ENCODE measurements at regions not wholly inside any gene's neighbourhood (a gene's known extent, or its start where the extent isn't known, plus 50 kb on each side); places are given as distances from the start of the nearest gene placed in this dataset.

- Mint-ChIP-seq H3K36me3 (no peaks in the 10 kb centered on the region), H3K27ac (no peak overlapping the region), H3K27me3 (ENCODE audit: low read depth) (peaks cover 11% of the 10 kb centered on the region), H3K9me3 (peaks cover 7% of the 10 kb centered on the region), H3K4me1 (peaks cover 8% of the 10 kb centered on the region), H3K4me3 (no peak overlapping the region)
- no peak for DNase-seq (ENCODE audit: low spot score in 2 of 2, unreplicated experiment in 2 of 2)
- TF ChIP-seq CTCF (IDR thresholded peaks at IDR 0.05; ENCODE audit: unreplicated experiment): no peak
These were observed 59.5 kb upstream of the ITPRID2 start for GRCh38 chr2:181832015-181832414.

GRCh38 chr2:181836583-181836982 lies 54.9 kb upstream of the ITPRID2 start:
- no peak overlapping the region for H3K4me3 Mint-ChIP-seq
- no peaks in the 10 kb centered on the region for H3K36me3 Mint-ChIP-seq
- peaks cover 7% of the 10 kb centered on the region for H3K9me3 Mint-ChIP-seq
- no peak for DNase-seq (ENCODE audit: low spot score in 2 of 2, unreplicated experiment in 2 of 2)
- TF ChIP-seq CTCF (IDR thresholded peaks at IDR 0.05; ENCODE audit: unreplicated experiment): no peak
- H3K27ac Mint-ChIP-seq: no peak overlapping the region
- no peaks in the 10 kb centered on the region for H3K4me1 Mint-ChIP-seq
- H3K27me3 Mint-ChIP-seq (ENCODE audit: low read depth): peaks cover 4% of the 10 kb centered on the region

- TF ChIP-seq CTCF (IDR thresholded peaks at IDR 0.05; ENCODE audit: unreplicated experiment): no peak
- H3K36me3 Mint-ChIP-seq: no peaks in the 10 kb centered on the region
- H3K27ac Mint-ChIP-seq: no peak overlapping the region
- DNase-seq (ENCODE audit: low spot score in 2 of 2, unreplicated experiment in 2 of 2): no peak
- H3K4me3 Mint-ChIP-seq: no peak overlapping the region
- H3K27me3 Mint-ChIP-seq (ENCODE audit: low read depth): peaks cover 4% of the 10 kb centered on the region
- no peaks in the 10 kb centered on the region for H3K4me1 Mint-ChIP-seq
- peaks cover 7% of the 10 kb centered on the region for H3K9me3 Mint-ChIP-seq
These were observed 54.0 kb upstream of the ITPRID2 start for GRCh38 chr2:181837563-181837962.

- DNase-seq (ENCODE audit: low spot score in 2 of 2, unreplicated experiment in 2 of 2): no peak
- no peaks in the 10 kb centered on the region for H3K4me1 Mint-ChIP-seq
- no peak for TF ChIP-seq CTCF (IDR thresholded peaks at IDR 0.05; ENCODE audit: unreplicated experiment)
- no peaks in the 10 kb centered on the region for H3K9me3 Mint-ChIP-seq
- no peak overlapping the region for H3K27ac Mint-ChIP-seq
- no peaks in the 10 kb centered on the region for H3K36me3 Mint-ChIP-seq
- no peak overlapping the region for H3K4me3 Mint-ChIP-seq
- peaks cover 4% of the 10 kb centered on the region for H3K27me3 Mint-ChIP-seq (ENCODE audit: low read depth)
These were observed 51.7 kb upstream of the ITPRID2 start for GRCh38 chr2:181839811-181840210.

GRCh38 chr2:181841079-181841478 lies 50.5 kb upstream of the ITPRID2 start:
- Mint-ChIP-seq H3K36me3 (no peaks in the 10 kb centered on the region), H3K9me3 (no peaks in the 10 kb centered on the region), H3K4me1 (no peaks in the 10 kb centered on the region), H3K4me3 (no peak overlapping the region), H3K27me3 (ENCODE audit: low read depth) (peaks cover 4% of the 10 kb centered on the region), H3K27ac (no peak overlapping the region)
- no peak for DNase-seq (ENCODE audit: low spot score in 2 of 2, unreplicated experiment in 2 of 2)
- no peak for TF ChIP-seq CTCF (IDR thresholded peaks at IDR 0.05; ENCODE audit: unreplicated experiment)

All from mesothelial cell of epicardium (in vitro differentiated cells).